ENCODE measurements at regions not wholly inside any gene's neighbourhood (a gene's known extent, or its start where the extent isn't known, plus 50 kb on each side); places are given as distances from the start of the nearest gene placed in this dataset.

- TF ChIP-seq CTCF (conservative IDR thresholded peaks at IDR 0.05 in 1 of 2, IDR thresholded peaks at IDR 0.05 in 1 of 2; ENCODE audit: low read depth in 1 of 2, low read length in 2 of 2) (no peak), EZH2 (IDR thresholded peaks at IDR 0.05; ENCODE audit: low read length, missing control alignments) (no peak)
These were observed 211.5 kb upstream of the GCFC2 start for GRCh38 chr2:75922191-75922590.
